Nephron (organoid): ENCODE measurements at regions not wholly inside any gene's neighbourhood (a gene's known extent, or its start where the extent isn't known, plus 50 kb on each side); places are given as distances from the start of the nearest gene placed in this dataset.

ENCODE experiments used
- H3K27ac Mint-ChIP-seq, 3 experiments: 2 replicates each; pipeline ENCODE4 v1.8.0; 2020; ENCODE audit warnings: mixed read lengths in 3 of 3, mild to moderate bottlenecking in 2 of 3, moderate library complexity in 1 of 3
- H3K27me3 Mint-ChIP-seq: 2 replicates; pipeline ENCODE4 v1.8.0; 2021; ENCODE audit warnings: low read depth, mild to moderate bottlenecking, moderate library complexity, mixed read lengths
- H3K36me3 Mint-ChIP-seq: 2 replicates; pipeline ENCODE4 v1.8.0; 2020; ENCODE audit warnings: low read depth, mixed read lengths
- H3K4me1 Mint-ChIP-seq: 2 replicates; pipeline ENCODE4 v1.8.0; 2020; ENCODE audit warnings: mixed read lengths
- H3K4me3 Mint-ChIP-seq, 3 experiments: 2 replicates each; pipeline ENCODE4 v1.8.0; 2020; ENCODE audit warnings: mild to moderate bottlenecking in 3 of 3, mixed read lengths in 3 of 3, moderate library complexity in 2 of 3
- H3K9me3 Mint-ChIP-seq: 2 replicates; pipeline ENCODE4 v1.8.0; 2020; ENCODE audit warnings: mixed read lengths
- TF ChIP-seq, protein P1 (sequence below), 3 experiments: fragments of 200-600 bp; sonication (generic); IDR thresholded peaks; one replicate each; pipeline ENCODE4 v1.5.0; 2021; ENCODE audit warnings: antibody characterized with exemption in 3 of 3; ENCODE audit not compliant: unreplicated experiment in 3 of 3

- Mint-ChIP-seq H3K4me3 (no peak overlapping the region), H3K27me3 (peaks cover 17% of the 10 kb centered on the region), H3K9me3 (peaks cover 28% of the 10 kb centered on the region), H3K4me1 (peaks cover 3% of the 10 kb centered on the region), H3K27ac (no peak overlapping the region), H3K36me3 (peaks cover 7% of the 10 kb centered on the region)
- TF ChIP-seq, protein P1, sequence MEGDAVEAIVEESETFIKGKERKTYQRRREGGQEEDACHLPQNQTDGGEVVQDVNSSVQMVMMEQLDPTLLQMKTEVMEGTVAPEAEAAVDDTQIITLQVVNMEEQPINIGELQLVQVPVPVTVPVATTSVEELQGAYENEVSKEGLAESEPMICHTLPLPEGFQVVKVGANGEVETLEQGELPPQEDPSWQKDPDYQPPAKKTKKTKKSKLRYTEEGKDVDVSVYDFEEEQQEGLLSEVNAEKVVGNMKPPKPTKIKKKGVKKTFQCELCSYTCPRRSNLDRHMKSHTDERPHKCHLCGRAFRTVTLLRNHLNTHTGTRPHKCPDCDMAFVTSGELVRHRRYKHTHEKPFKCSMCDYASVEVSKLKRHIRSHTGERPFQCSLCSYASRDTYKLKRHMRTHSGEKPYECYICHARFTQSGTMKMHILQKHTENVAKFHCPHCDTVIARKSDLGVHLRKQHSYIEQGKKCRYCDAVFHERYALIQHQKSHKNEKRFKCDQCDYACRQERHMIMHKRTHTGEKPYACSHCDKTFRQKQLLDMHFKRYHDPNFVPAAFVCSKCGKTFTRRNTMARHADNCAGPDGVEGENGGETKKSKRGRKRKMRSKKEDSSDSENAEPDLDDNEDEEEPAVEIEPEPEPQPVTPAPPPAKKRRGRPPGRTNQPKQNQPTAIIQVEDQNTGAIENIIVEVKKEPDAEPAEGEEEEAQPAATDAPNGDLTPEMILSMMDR (IDR thresholded peaks at IDR 0.05; ENCODE audit: unreplicated experiment in 3 of 3) = no peak
Measured at GRCh38 chr17:77717941-77718668, 240.4 kb upstream of the TNRC6C start.

- Mint-ChIP-seq H3K36me3 (peaks cover 7% of the 10 kb centered on the region), H3K4me3 (no peak overlapping the region), H3K27me3 (peaks cover 17% of the 10 kb centered on the region), H3K9me3 (peaks cover 28% of the 10 kb centered on the region), H3K4me1 (peaks cover 9% of the 10 kb centered on the region), H3K27ac (no peak overlapping the region)
- TF ChIP-seq, protein P1 (IDR thresholded peaks at IDR 0.05; ENCODE audit: unreplicated experiment in 3 of 3) = no peak
Measured at GRCh38 chr17:77718669-77718961, 239.9 kb upstream of the TNRC6C start.

GRCh38 chr17:77719806-77720205 is 238.7 kb upstream of the TNRC6C start:
- Mint-ChIP-seq H3K4me3 (no peak overlapping the region), H3K27me3 (peaks cover 17% of the 10 kb centered on the region), H3K36me3 (peaks cover 7% of the 10 kb centered on the region), H3K9me3 (peaks cover 21% of the 10 kb centered on the region), H3K27ac (no peak overlapping the region), H3K4me1 (peaks cover 20% of the 10 kb centered on the region)
- TF ChIP-seq, protein P1 (IDR thresholded peaks at IDR 0.05; ENCODE audit: unreplicated experiment in 3 of 3) = no peak

- Mint-ChIP-seq H3K27ac (no peak overlapping the region), H3K4me3 (no peak overlapping the region)
Measured at GRCh38 chr17:77720946-77721845, 237.3 kb upstream of the TNRC6C start.

DNA sequence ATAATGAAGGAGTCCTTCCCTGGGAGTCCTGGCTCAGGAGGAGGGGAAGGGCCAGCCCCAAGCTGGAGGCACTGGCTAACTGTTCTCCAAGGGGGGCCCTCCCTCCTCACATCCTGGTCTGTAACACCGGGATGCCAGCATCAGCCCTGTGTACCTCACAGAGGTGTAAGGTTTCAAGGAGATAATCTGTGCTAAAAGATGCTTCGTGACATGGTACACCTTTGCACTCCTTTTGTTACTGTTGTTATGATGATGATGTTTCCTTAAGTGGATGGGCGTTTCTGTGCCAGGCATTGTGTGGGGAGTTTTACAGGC is 236.7 kb upstream of the TNRC6C start:
- peaks cover 17% of the 10 kb centered on the region for H3K27me3 Mint-ChIP-seq
- no peak overlapping the region for H3K4me3 Mint-ChIP-seq
- no peaks in the 10 kb centered on the region for H3K36me3 Mint-ChIP-seq
- peaks cover 11% of the 10 kb centered on the region for H3K9me3 Mint-ChIP-seq
- H3K4me1 Mint-ChIP-seq = peaks cover 25% of the 10 kb centered on the region
- H3K27ac Mint-ChIP-seq = no peak overlapping the region
- TF ChIP-seq, protein P1 (IDR thresholded peaks at IDR 0.05; ENCODE audit: unreplicated experiment in 3 of 3) = no peak

More at GRCh38 chr17:77720946-77721845, 237.3 kb upstream of the TNRC6C start:
- Mint-ChIP-seq H3K36me3 (peaks cover 3% of the 10 kb centered on the region), H3K9me3 (peaks cover 15% of the 10 kb centered on the region), H3K4me1 (peaks cover 23% of the 10 kb centered on the region), H3K27me3 (peaks cover 17% of the 10 kb centered on the region)
- TF ChIP-seq, protein P1 (IDR thresholded peaks at IDR 0.05; ENCODE audit: unreplicated experiment in 3 of 3) = no peak
